Upper lobe of right lung (tissue), 1 donor: ENCODE measurements at regions not wholly inside any gene's neighbourhood (a gene's known extent, or its start where the extent isn't known, plus 50 kb on each side); places are given as distances from the start of the nearest gene placed in this dataset.

Experiments
- ATAC-seq: fragments of 200-7000 bp; cut with Tn5 transposase; one replicate; pipeline ENCODE4 v1.9.1; 2020; ENCODE audit warnings: mild to moderate bottlenecking, moderate library complexity
- DNase-seq: peaks from one replicate; pipeline ENCODE4 v3.0.0-alpha.2; 2020
- H3K27ac ChIP-seq: fragments of 200-600 bp; one replicate; pipeline ENCODE4 v1.8.0; 2022
- H3K27me3 ChIP-seq: fragments of 200-600 bp; one replicate; pipeline ENCODE4 v1.8.0; 2022; ENCODE audit warnings: mild to moderate bottlenecking
- H3K36me3 ChIP-seq: fragments of 200-600 bp; one replicate; pipeline ENCODE4 v1.8.0; 2022
- H3K4me1 ChIP-seq: fragments of 200-600 bp; one replicate; pipeline ENCODE4 v1.8.0; 2022
- H3K4me3 ChIP-seq: fragments of 200-600 bp; one replicate; pipeline ENCODE4 v1.8.0; 2022; ENCODE audit warnings: mild to moderate bottlenecking
- H3K9me3 ChIP-seq: fragments of 200-600 bp; one replicate; pipeline ENCODE4 v1.8.0; 2022
- CTCF ChIP-seq: fragments of 200-600 bp; IDR thresholded peaks from one replicate; pipeline ENCODE4 v1.8.0; 2022; ENCODE audit warnings: antibody characterized with exemption
- intact Hi-C: fragments of 100-400 bp; cut with DNase I; formaldehyde crosslinking; loops from one replicate; pipeline ENCODE4 v1.11.0; 2022
- donor health status: DM: no; HTN: yes; CAD: no; lungs with severe emphysema.

GRCh38 chr7:22581099-22581498, 81.1 kb upstream of the STEAP1B start:
- Histone ChIP-seq H3K9me3 (no peaks in the 10 kb centered on the region), H3K4me3 (no peak overlapping the region), H3K4me1 (peaks cover 38% of the 10 kb centered on the region), H3K27me3 (no peaks in the 10 kb centered on the region), H3K27ac (no peak overlapping the region), H3K36me3 (no peaks in the 10 kb centered on the region)
- DNase-seq (no peak), ATAC-seq (no peak)
- TF ChIP-seq CTCF, result no peak
- intact Hi-C loops, result no loop called here

GRCh38 chr7:22579961-22580360, 80.0 kb upstream of the STEAP1B start:
- no peak for DNase-seq
- no peak overlapping the region for H3K4me3 ChIP-seq
- no peaks in the 10 kb centered on the region for H3K27me3 ChIP-seq
- intact Hi-C loops, result no loop called here
- no peak for TF ChIP-seq CTCF
- H3K27ac ChIP-seq, result no peak overlapping the region
- no peaks in the 10 kb centered on the region for H3K9me3 ChIP-seq
- ATAC-seq, result no peak
- peaks cover 44% of the 10 kb centered on the region for H3K4me1 ChIP-seq
- H3K36me3 ChIP-seq, result no peaks in the 10 kb centered on the region

GRCh38 chr7:22578007-22578733, 78.2 kb upstream of the STEAP1B start:
- H3K4me1 ChIP-seq, result peaks cover 31% of the 10 kb centered on the region
- ATAC-seq (peak; percentile 23), DNase-seq (no peak)
- intact Hi-C loops, result no loop called here
- no peaks in the 10 kb centered on the region for H3K27me3 ChIP-seq
- TF ChIP-seq CTCF, result no peak
- no peak overlapping the region for H3K4me3 ChIP-seq
- no peaks in the 10 kb centered on the region for H3K36me3 ChIP-seq
- peak overlapping the region; percentile 73 for H3K27ac ChIP-seq
- H3K9me3 ChIP-seq, result no peaks in the 10 kb centered on the region

GRCh38 chr7:22577470-22578001, 77.5 kb upstream of the STEAP1B start:
- DNase-seq (no peak), ATAC-seq (peak; percentile 95)
- TF ChIP-seq CTCF, result peak; percentile 9
- no peaks in the 10 kb centered on the region for H3K9me3 ChIP-seq
- intact Hi-C loops, result no loop called here
- no peaks in the 10 kb centered on the region for H3K27me3 ChIP-seq
- peaks cover 28% of the 10 kb centered on the region for H3K4me1 ChIP-seq
- peak overlapping the region; percentile 73 for H3K27ac ChIP-seq
- H3K4me3 ChIP-seq, result no peak overlapping the region
- H3K36me3 ChIP-seq, result no peaks in the 10 kb centered on the region

GRCh38 chr7:22576612-22577469, 76.9 kb upstream of the STEAP1B start:
- ATAC-seq, result no peak
- intact Hi-C loops, result no loop called here
- Histone ChIP-seq H3K27me3 (no peaks in the 10 kb centered on the region), H3K4me3 (no peak overlapping the region), H3K27ac (peak overlapping the region; percentile 73), H3K9me3 (no peaks in the 10 kb centered on the region), H3K4me1 (peaks cover 28% of the 10 kb centered on the region), H3K36me3 (no peaks in the 10 kb centered on the region)
- no peak for DNase-seq
- no peak for TF ChIP-seq CTCF
